Left lung (tissue), 4 donors: ENCODE measurements at regions not wholly inside any gene's neighbourhood (a gene's known extent, or its start where the extent isn't known, plus 50 kb on each side); places are given as distances from the start of the nearest gene placed in this dataset.
A peak's percentile ranks its signal among the peaks of the same experiment; 100 is the strongest.

Experiments
- ATAC-seq: fragments of 200-7000 bp; cut with Tn5 transposase; one replicate; pipeline ENCODE4 v1.9.1; 2020; ENCODE audit warnings: moderate library complexity
- DNase-seq, 4 donors: peaks; one replicate each; pipeline ENCODE4 v3.0.0-alpha.2; 2013 to 2020
- H3K27ac ChIP-seq, 2 donors: fragments of 200-600 bp; sonication (generic) in 1 of 2; one replicate each; pipeline versions ENCODE4 v1.5.0 to v1.8.0; 2020 to 2021
- H3K27me3 ChIP-seq, 2 donors: fragments of 200-600 bp; sonication (generic) in 1 of 2; one replicate each; pipeline versions ENCODE4 v1.5.0 to v1.8.0; 2020 to 2021
- H3K36me3 ChIP-seq, 2 donors: fragments of 200-600 bp; sonication (generic) in 1 of 2; one replicate each; pipeline versions ENCODE4 v1.5.0 to v1.8.0; 2020 to 2021
- H3K4me1 ChIP-seq, 2 donors: fragments of 200-600 bp; one replicate each; pipeline ENCODE4 v1.8.0; 2021
- H3K4me3 ChIP-seq, 2 donors: fragments of 200-600 bp; sonication (generic) in 1 of 2; one replicate each; pipeline versions ENCODE4 v1.5.0 to v1.8.0; 2020 to 2021; ENCODE audit warnings: mild to moderate bottlenecking in 1 of 2
- H3K9me3 ChIP-seq, 2 donors: fragments of 200-600 bp; sonication (generic) in 1 of 2; one replicate each; pipeline versions ENCODE4 v1.5.0 to v1.8.0; 2020 to 2021
- intact Hi-C, 2 donors: fragments of 100-400 bp; cut with DNase I; formaldehyde crosslinking; loops; one replicate each; pipeline versions ENCODE4 v1.11.2 to v1.14.2; 2022
- TF ChIP-seq, protein P1 (sequence below), 2 donors: fragments of 200-600 bp; sonication (generic) in 1 of 2; IDR thresholded peaks; one replicate each; pipeline versions ENCODE4 v1.5.0 to v1.8.0; 2021; ENCODE audit warnings: antibody characterized with exemption in 2 of 2
- donor health status: DM: no; HTN: yes; CAD: no.
- donor health status: DM: no; HTN: no; CAD: no.

DNA sequence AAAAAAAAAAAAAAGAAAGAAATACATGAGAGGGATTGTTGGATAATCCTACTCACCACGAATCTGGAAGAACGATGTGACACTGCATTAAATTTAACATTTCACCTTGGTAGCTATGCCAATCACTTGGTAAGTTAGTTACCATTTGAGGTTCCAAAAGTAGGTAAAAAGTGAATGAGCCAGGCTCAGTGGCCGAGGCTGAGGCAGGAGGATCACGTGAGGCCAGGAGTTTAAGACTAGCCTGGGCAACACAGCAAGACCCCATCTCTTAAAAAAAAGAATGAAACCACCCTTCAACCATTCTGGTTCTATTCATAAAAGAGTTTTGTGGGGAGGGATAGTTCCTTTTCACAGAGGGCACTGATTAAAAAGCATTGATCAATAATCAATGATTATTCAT, 133.6 kb downstream of the ADSS2 start:
- Histone ChIP-seq H3K36me3 (no peaks in the 10 kb centered on the region), H3K27me3 (no peaks in the 10 kb centered on the region), H3K4me3 (no peak overlapping the region), H3K9me3 (no peaks in the 10 kb centered on the region), H3K4me1 (peaks cover 5 to 46% of the 10 kb centered on the region in 2 donors), H3K27ac (no peak overlapping the region)
- intact Hi-C loops = no loop called here
- TF ChIP-seq, protein P1, sequence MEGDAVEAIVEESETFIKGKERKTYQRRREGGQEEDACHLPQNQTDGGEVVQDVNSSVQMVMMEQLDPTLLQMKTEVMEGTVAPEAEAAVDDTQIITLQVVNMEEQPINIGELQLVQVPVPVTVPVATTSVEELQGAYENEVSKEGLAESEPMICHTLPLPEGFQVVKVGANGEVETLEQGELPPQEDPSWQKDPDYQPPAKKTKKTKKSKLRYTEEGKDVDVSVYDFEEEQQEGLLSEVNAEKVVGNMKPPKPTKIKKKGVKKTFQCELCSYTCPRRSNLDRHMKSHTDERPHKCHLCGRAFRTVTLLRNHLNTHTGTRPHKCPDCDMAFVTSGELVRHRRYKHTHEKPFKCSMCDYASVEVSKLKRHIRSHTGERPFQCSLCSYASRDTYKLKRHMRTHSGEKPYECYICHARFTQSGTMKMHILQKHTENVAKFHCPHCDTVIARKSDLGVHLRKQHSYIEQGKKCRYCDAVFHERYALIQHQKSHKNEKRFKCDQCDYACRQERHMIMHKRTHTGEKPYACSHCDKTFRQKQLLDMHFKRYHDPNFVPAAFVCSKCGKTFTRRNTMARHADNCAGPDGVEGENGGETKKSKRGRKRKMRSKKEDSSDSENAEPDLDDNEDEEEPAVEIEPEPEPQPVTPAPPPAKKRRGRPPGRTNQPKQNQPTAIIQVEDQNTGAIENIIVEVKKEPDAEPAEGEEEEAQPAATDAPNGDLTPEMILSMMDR (IDR thresholded peaks at IDR 0.05) = no peak
- ATAC-seq = no peak
- DNase-seq = no peak

DNA sequence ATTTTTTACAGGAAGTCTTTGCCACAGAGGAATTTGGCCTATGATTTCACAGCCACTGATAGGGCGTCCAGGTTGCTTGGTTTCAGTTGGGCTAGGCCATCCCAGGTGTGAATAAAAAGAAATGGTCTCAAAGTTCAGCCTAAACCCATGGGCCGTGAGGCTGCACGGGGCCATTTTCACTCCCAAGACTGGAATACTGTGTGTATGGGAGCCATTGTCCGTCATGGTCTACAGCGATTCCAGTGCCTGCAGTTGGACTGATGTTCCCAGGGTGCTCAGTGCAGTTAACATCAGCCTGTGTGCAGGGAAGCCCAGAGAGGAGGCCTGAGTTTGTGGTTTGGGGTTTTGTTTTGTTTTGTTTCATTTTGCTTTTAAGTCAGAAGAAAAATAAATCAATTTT, 133.2 kb downstream of the ADSS2 start:
- intact Hi-C loops = no loop called here
- Histone ChIP-seq H3K4me3 (no peak overlapping the region), H3K27ac (peak overlapping the region in 1 of 2 donors; percentile 87), H3K9me3 (no peaks in the 10 kb centered on the region), H3K4me1 (peaks cover 5 to 50% of the 10 kb centered on the region in 2 donors), H3K36me3 (no peaks in the 10 kb centered on the region), H3K27me3 (no peaks in the 10 kb centered on the region)
- TF ChIP-seq, protein P1 (IDR thresholded peaks at IDR 0.05) = no peak
- DNase-seq (no peak), ATAC-seq (no peak)

DNA sequence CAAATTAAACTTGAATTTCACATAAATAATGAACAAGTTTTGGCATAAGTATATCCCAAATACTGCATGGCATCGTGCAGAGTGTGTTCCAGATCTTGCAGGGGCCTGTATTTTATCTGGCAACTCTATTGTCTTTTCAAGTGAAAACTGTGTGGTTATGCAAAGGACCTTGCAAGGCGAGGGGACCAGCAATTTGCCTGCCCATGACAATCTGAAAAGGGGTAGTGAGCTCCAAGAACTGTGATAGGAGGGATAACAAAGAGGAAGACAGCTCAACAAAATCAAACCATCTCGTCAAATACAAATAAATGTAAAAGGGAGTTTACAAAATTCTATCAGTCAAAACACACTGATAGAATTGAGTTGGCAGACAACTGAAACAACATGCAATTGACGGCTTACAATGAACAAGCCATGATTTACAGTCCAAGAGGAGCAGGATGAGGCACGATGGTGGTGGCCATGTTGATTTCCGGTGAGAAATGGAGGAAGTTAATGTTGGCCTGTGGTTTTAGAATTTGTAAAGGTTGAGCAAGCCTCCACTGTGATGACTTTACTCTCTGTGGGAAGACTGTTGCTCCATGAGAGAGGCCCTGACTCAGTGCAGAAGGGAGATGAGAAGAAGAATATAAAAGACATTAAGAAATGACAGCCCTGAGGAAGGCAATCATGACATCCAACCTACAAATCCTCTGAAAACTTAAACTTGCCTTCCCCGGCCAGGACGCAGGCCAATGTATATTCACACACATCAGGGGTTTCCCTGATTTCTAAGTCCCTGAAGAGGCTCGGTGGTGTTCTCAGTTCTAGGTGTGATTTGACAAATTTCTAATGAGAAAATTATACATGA, 132.2 kb downstream of the ADSS2 start:
- intact Hi-C loops = no loop called here
- peak overlapping the region; percentile 23 to 87 for H3K27ac ChIP-seq
- no peaks in the 10 kb centered on the region for H3K9me3 ChIP-seq
- no peak for DNase-seq
- TF ChIP-seq, protein P1 (IDR thresholded peaks at IDR 0.05) = no peak
- no peaks in the 10 kb centered on the region for H3K36me3 ChIP-seq
- H3K4me1 ChIP-seq = peaks cover 5 to 60% of the 10 kb centered on the region in 2 donors
- ATAC-seq = peak; percentile 53
- no peaks in the 10 kb centered on the region for H3K27me3 ChIP-seq
- no peak overlapping the region for H3K4me3 ChIP-seq

DNA sequence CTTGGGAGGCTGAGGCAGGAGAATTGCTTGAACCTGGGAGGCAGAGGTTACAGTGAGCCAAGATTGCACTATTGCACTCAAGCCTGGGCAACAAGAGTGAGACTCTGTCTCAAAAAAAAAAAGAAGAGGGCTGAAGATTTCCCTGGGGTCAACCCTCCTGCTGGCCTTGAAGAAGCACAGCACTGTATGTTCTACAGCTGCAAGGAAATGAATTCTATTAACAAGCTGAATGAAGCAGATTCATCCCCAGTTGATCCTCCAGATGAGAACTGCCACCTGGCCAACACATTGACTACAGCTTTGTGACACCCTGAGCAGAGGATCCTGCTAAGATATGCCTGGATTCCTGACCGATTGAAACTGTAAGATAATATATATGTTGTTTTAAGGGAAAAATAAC, 129.5 kb downstream of the ADSS2 start:
- no peak for DNase-seq
- no peaks in the 10 kb centered on the region for H3K9me3 ChIP-seq
- ATAC-seq = no peak
- intact Hi-C loops = no loop called here
- H3K36me3 ChIP-seq = no peaks in the 10 kb centered on the region
- peaks cover 5 to 71% of the 10 kb centered on the region in 2 donors for H3K4me1 ChIP-seq
- peak overlapping the region in 1 of 2 donors; percentile 39 for H3K4me3 ChIP-seq
- peak overlapping the region; percentile 89 to 91 for H3K27ac ChIP-seq
- TF ChIP-seq, protein P1 (IDR thresholded peaks at IDR 0.05) = no peak
- no peaks in the 10 kb centered on the region for H3K27me3 ChIP-seq

DNA sequence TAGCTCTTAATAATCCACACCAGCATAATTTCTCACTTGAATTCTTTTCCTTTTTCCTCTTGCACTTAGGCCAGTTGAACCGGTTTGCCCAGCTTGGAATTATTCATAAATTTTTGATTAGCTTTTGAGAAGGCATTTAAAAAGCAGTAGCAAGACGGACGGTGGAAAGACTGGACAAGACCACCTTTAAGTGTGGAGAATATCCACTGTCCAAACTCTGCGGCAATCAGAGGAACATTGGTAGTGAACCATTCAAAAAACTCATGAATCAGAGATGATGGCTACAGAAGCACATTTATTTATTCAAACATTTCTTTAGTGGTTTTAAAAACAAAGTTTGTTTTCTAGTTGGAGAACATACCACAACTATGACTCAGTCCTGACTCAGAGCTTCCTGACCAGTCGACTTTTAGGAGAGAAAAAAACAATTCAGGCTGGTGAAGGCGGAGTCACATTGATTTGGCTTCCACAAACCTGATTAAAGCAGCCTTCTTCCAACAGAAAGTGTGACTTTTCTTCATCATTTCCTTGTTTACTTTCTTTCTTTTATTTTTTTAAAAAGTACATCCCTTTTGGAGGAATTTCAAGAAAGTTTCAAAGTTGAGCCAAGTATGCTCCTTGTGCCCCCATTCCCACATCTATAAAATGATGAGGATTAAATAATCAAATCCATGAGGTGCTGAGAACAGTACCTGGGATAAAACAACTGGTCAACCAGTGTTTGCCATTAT, 128.8 kb downstream of the ADSS2 start:
- ATAC-seq = peak; percentile 91
- DNase-seq = peak in 3 of 4 donors; percentile 42 to 76 (median 50)
- intact Hi-C loops = no loop called here

More for the DNA sequence above, 128.8 kb downstream of the ADSS2 start:
- no peaks in the 10 kb centered on the region for H3K9me3 ChIP-seq
- peaks cover 5 to 71% of the 10 kb centered on the region in 2 donors for H3K4me1 ChIP-seq
- peak overlapping the region; percentile 89 to 91 for H3K27ac ChIP-seq
- H3K4me3 ChIP-seq = peak overlapping the region in 1 of 2 donors; percentile 39
- no peaks in the 10 kb centered on the region for H3K27me3 ChIP-seq
- H3K36me3 ChIP-seq = no peaks in the 10 kb centered on the region
- TF ChIP-seq, protein P1 (IDR thresholded peaks at IDR 0.05) = no peak
